WTC11 (cell line): ENCODE measurements at regions not wholly inside any gene's neighbourhood (a gene's known extent, or its start where the extent isn't known, plus 50 kb on each side); places are given as distances from the start of the nearest gene placed in this dataset.

Source experiments
- ATAC-seq: fragments of 200-7000 bp; cut with Tn5 transposase; 2 replicates; pipeline ENCODE4 v1.10.0; 2021; ENCODE audit warnings: mild to moderate bottlenecking, moderate library complexity
- CTCF ChIA-PET: fragments of 300-600 bp; sonication (Branson Sonifier 250); formaldehyde crosslinking; loops from one replicate; lab custom pipeline; 2021; ENCODE audit warnings: antibody characterized with exemption; lab: Charles Lee
- POLR2A ChIA-PET: fragments of 350-600 bp; sonication (Branson Sonifier 250); formaldehyde crosslinking; loops from one replicate; lab custom pipeline; 2021; ENCODE audit warnings: antibody characterized with exemption; lab: Charles Lee
- DNase-seq: peaks from one replicate; pipeline ENCODE4 v3.0.0; 2021; ENCODE audit warnings: low spot score
- H3K27ac Mint-ChIP-seq: 2 replicates; pipeline ENCODE4 v1.8.0; 2021; ENCODE audit warnings: mixed read lengths
- H3K27me3 Mint-ChIP-seq: 2 replicates; pipeline ENCODE4 v1.8.0; 2021; ENCODE audit warnings: low read depth, mild to moderate bottlenecking, moderate library complexity, mixed read lengths
- H3K36me3 Mint-ChIP-seq: 2 replicates; pipeline ENCODE4 v1.8.0; 2021; ENCODE audit warnings: mixed read lengths
- H3K4me1 Mint-ChIP-seq: 2 replicates; pipeline ENCODE4 v1.8.0; 2022; ENCODE audit warnings: mixed read lengths
- H3K4me3 Mint-ChIP-seq: 2 replicates; pipeline ENCODE4 v1.8.0; 2021; ENCODE audit warnings: mild to moderate bottlenecking, moderate library complexity, mixed read lengths
- H3K9me3 Mint-ChIP-seq: 2 replicates; pipeline ENCODE4 v1.8.0; 2021; ENCODE audit warnings: mixed read lengths
- ELF4 ChIP-seq: sonication (generic); formaldehyde crosslinking; IDR thresholded peaks from 2 replicates; pipeline ENCODE4 v1.8.1; 2022; ENCODE audit warnings: low read depth, mild to moderate bottlenecking, moderate library complexity, missing genetic modification reagents
- ESRRA ChIP-seq: sonication (generic); formaldehyde crosslinking; IDR thresholded peaks from 2 replicates; pipeline ENCODE4 v1.8.1; 2022; ENCODE audit warnings: mild to moderate bottlenecking, missing genetic modification reagents, borderline replicate concordance
- HMGA2 ChIP-seq: fragments of 250-450 bp; sonication (Bioruptor Pico); IDR thresholded peaks from 2 replicates; pipeline ENCODE4 v1.4.0; 2021; ENCODE audit warnings: mild to moderate bottlenecking, moderate library complexity
- KAT7 ChIP-seq: sonication (generic); formaldehyde crosslinking; IDR thresholded peaks from 2 replicates; pipeline ENCODE4 v1.8.1; 2023; ENCODE audit warnings: missing genetic modification reagents, mild to moderate bottlenecking, borderline replicate concordance
- NR1H2 ChIP-seq: sonication (generic); formaldehyde crosslinking; IDR thresholded peaks from 2 replicates; pipeline ENCODE4 v1.9.0; 2021; ENCODE audit warnings: mild to moderate bottlenecking, moderate library complexity, missing genetic modification reagents
- OVOL2 ChIP-seq: fragments of 250-450 bp; sonication (Bioruptor Pico); IDR thresholded peaks from 2 replicates; pipeline ENCODE4 v1.9.0; 2021; ENCODE audit warnings: mild to moderate bottlenecking, borderline replicate concordance
- SMAD3 ChIP-seq: sonication (generic); formaldehyde crosslinking; IDR thresholded peaks from 2 replicates; pipeline ENCODE4 v1.8.0; 2022; ENCODE audit warnings: missing genetic modification reagents, mild to moderate bottlenecking, borderline replicate concordance
- SOX15 ChIP-seq: fragments of 250-450 bp; sonication (Bioruptor Pico); IDR thresholded peaks from 2 replicates; pipeline ENCODE4 v1.9.0; 2021; ENCODE audit warnings: mild to moderate bottlenecking
- SP1 ChIP-seq: sonication (generic); formaldehyde crosslinking; conservative IDR thresholded peaks from 2 replicates; pipeline ENCODE4 v1.8.1; 2022; ENCODE audit warnings: missing genetic modification reagents
- TEAD1 ChIP-seq: sonication (generic); formaldehyde crosslinking; IDR thresholded peaks from 2 replicates; pipeline ENCODE4 v1.8.0; 2022; ENCODE audit warnings: mild to moderate bottlenecking, missing genetic modification reagents
- TEAD4 ChIP-seq: sonication (generic); formaldehyde crosslinking; IDR thresholded peaks from 2 replicates; pipeline ENCODE4 v1.8.0; 2022; ENCODE audit warnings: mild to moderate bottlenecking, missing genetic modification reagents
- ZNF219 ChIP-seq: sonication (generic); formaldehyde crosslinking; IDR thresholded peaks from 2 replicates; pipeline ENCODE4 v1.8.0; 2023; ENCODE audit warnings: missing genetic modification reagents, mild to moderate bottlenecking, borderline replicate concordance
- ZNF671 ChIP-seq: fragments of 250-450 bp; sonication (Bioruptor Pico); IDR thresholded peaks from 2 replicates; pipeline ENCODE4 v1.8.0; 2021; ENCODE audit warnings: mild to moderate bottlenecking
- TF ChIP-seq, protein P1 (sequence below): fragments of 250-450 bp; sonication (Bioruptor Pico); IDR thresholded peaks from 2 replicates; pipeline ENCODE4 v2.1.2; 2022; ENCODE audit warnings: mild to moderate bottlenecking, moderate library complexity
- TF ChIP-seq, protein P2 (sequence below): fragments of 250-450 bp; sonication (Bioruptor Pico); IDR thresholded peaks from 2 replicates; pipeline ENCODE4 v1.8.0; 2021; ENCODE audit warnings: mild to moderate bottlenecking
- TF ChIP-seq, protein P3 (sequence below): fragments of 200-600 bp; IDR thresholded peaks from 2 replicates; pipeline ENCODE4 v1.8.0; 2022; ENCODE audit warnings: antibody characterized with exemption
- TF ChIP-seq, protein P4 (sequence below): sonication (generic); formaldehyde crosslinking; conservative IDR thresholded peaks from 2 replicates; pipeline ENCODE4 v1.8.1; 2023; ENCODE audit warnings: mild to moderate bottlenecking, low read depth, missing genetic modification reagents, moderate library complexity
- TF ChIP-seq, protein P5 (sequence below): sonication (generic); formaldehyde crosslinking; IDR thresholded peaks from 2 replicates; pipeline ENCODE4 v1.8.1; 2022; ENCODE audit warnings: low read depth, missing genetic modification reagents, borderline replicate concordance
- TF ChIP-seq, protein P6 (sequence below): sonication (generic); formaldehyde crosslinking; IDR thresholded peaks from 2 replicates; pipeline ENCODE4 v1.8.1; 2022; ENCODE audit warnings: low read depth, mild to moderate bottlenecking, moderate library complexity, missing genetic modification reagents, borderline replicate concordance

DNA sequence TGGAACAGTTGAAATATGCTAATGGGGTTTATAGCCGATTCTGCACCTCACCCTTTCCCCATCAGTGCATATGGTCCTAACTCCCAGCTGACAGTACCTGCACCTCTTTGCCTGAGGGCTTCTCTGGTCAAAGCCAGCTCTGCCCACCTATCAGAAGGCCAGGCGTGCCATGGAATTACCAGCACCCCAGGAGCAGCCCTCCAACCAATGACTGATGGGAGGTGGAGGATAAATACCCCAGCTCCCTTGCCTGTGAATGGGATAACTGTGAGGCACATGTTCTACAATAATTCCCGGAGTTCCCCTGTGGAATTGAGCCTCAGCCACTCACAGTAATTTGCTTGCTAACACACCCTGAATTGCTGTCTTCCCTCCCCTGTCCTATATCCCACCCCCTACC, 572.0 kb downstream of the BCOR start:
- H3K27ac Mint-ChIP-seq, result no peak overlapping the region
- POLR2A ChIA-PET, result no interaction called here

DNA sequence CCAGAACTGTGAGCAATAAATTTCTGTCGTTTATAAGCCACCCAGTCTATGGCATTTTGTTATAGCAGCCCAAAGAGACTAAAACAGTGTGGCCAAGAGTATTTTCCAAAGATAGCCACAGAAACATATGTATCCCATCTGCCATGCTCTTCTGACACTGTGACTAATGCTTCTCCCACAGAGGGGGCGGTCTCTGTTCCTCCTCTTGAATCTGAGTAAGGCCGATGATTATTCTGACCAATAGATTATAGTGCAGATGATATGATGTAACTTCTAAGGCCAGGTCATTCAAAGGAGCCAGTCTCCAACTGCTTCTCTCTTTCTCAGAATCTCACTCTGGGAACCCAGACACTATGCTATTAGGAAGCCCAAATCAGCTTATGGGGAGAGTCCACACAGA, 570.7 kb downstream of the BCOR start:
- POLR2A ChIA-PET, result no interaction called here
- Mint-ChIP-seq H3K9me3 (peaks cover 17% of the 10 kb centered on the region), H3K4me3 (no peak overlapping the region), H3K4me1 (peaks cover 6% of the 10 kb centered on the region), H3K27ac (no peak overlapping the region), H3K27me3 (peaks cover 6% of the 10 kb centered on the region), H3K36me3 (no peaks in the 10 kb centered on the region)
- ATAC-seq (no peak), DNase-seq (no peak)
- CTCF ChIA-PET, result no interaction called here
- no peak for TF ChIP-seq ESRRA (CRISPR knock-in tag)
- TF ChIP-seq, protein P1, sequence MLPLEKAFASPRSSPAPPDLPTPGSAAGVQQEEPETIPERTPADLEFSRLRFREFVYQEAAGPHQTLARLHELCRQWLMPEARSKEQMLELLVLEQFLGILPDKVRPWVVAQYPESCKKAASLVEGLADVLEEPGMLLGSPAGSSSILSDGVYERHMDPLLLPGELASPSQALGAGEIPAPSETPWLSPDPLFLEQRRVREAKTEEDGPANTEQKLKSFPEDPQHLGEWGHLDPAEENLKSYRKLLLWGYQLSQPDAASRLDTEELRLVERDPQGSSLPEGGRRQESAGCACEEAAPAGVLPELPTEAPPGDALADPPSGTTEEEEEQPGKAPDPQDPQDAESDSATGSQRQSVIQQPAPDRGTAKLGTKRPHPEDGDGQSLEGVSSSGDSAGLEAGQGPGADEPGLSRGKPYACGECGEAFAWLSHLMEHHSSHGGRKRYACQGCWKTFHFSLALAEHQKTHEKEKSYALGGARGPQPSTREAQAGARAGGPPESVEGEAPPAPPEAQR (CRISPR knock-in tag), result no peak
- TF ChIP-seq SP1, result no peak
- TF ChIP-seq, protein P2, sequence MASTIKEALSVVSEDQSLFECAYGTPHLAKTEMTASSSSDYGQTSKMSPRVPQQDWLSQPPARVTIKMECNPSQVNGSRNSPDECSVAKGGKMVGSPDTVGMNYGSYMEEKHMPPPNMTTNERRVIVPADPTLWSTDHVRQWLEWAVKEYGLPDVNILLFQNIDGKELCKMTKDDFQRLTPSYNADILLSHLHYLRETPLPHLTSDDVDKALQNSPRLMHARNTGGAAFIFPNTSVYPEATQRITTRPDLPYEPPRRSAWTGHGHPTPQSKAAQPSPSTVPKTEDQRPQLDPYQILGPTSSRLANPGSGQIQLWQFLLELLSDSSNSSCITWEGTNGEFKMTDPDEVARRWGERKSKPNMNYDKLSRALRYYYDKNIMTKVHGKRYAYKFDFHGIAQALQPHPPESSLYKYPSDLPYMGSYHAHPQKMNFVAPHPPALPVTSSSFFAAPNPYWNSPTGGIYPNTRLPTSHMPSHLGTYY (CRISPR knock-in tag), result no peak
- TF ChIP-seq, protein P3, sequence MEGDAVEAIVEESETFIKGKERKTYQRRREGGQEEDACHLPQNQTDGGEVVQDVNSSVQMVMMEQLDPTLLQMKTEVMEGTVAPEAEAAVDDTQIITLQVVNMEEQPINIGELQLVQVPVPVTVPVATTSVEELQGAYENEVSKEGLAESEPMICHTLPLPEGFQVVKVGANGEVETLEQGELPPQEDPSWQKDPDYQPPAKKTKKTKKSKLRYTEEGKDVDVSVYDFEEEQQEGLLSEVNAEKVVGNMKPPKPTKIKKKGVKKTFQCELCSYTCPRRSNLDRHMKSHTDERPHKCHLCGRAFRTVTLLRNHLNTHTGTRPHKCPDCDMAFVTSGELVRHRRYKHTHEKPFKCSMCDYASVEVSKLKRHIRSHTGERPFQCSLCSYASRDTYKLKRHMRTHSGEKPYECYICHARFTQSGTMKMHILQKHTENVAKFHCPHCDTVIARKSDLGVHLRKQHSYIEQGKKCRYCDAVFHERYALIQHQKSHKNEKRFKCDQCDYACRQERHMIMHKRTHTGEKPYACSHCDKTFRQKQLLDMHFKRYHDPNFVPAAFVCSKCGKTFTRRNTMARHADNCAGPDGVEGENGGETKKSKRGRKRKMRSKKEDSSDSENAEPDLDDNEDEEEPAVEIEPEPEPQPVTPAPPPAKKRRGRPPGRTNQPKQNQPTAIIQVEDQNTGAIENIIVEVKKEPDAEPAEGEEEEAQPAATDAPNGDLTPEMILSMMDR, result no peak
- TF ChIP-seq, protein P4, sequence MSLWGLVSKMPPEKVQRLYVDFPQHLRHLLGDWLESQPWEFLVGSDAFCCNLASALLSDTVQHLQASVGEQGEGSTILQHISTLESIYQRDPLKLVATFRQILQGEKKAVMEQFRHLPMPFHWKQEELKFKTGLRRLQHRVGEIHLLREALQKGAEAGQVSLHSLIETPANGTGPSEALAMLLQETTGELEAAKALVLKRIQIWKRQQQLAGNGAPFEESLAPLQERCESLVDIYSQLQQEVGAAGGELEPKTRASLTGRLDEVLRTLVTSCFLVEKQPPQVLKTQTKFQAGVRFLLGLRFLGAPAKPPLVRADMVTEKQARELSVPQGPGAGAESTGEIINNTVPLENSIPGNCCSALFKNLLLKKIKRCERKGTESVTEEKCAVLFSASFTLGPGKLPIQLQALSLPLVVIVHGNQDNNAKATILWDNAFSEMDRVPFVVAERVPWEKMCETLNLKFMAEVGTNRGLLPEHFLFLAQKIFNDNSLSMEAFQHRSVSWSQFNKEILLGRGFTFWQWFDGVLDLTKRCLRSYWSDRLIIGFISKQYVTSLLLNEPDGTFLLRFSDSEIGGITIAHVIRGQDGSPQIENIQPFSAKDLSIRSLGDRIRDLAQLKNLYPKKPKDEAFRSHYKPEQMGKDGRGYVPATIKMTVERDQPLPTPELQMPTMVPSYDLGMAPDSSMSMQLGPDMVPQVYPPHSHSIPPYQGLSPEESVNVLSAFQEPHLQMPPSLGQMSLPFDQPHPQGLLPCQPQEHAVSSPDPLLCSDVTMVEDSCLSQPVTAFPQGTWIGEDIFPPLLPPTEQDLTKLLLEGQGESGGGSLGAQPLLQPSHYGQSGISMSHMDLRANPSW (CRISPR knock-in tag), result no peak
- TF ChIP-seq SOX15, result no peak
- no peak for TF ChIP-seq ZNF671 (CRISPR knock-in tag)
- TF ChIP-seq, protein P5, sequence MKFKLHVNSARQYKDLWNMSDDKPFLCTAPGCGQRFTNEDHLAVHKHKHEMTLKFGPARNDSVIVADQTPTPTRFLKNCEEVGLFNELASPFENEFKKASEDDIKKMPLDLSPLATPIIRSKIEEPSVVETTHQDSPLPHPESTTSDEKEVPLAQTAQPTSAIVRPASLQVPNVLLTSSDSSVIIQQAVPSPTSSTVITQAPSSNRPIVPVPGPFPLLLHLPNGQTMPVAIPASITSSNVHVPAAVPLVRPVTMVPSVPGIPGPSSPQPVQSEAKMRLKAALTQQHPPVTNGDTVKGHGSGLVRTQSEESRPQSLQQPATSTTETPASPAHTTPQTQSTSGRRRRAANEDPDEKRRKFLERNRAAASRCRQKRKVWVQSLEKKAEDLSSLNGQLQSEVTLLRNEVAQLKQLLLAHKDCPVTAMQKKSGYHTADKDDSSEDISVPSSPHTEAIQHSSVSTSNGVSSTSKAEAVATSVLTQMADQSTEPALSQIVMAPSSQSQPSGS (CRISPR knock-in tag), result no peak
- TF ChIP-seq NR1H2 (CRISPR knock-in tag), result no peak
- no peak for TF ChIP-seq HMGA2 (CRISPR knock-in tag)
- TF ChIP-seq, protein P6, sequence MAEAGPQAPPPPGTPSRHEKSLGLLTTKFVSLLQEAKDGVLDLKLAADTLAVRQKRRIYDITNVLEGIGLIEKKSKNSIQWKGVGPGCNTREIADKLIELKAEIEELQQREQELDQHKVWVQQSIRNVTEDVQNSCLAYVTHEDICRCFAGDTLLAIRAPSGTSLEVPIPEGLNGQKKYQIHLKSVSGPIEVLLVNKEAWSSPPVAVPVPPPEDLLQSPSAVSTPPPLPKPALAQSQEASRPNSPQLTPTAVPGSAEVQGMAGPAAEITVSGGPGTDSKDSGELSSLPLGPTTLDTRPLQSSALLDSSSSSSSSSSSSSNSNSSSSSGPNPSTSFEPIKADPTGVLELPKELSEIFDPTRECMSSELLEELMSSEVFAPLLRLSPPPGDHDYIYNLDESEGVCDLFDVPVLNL (CRISPR knock-in tag), result no peak
- no peak for TF ChIP-seq KAT7 (CRISPR knock-in tag)
- TF ChIP-seq ZNF219 (CRISPR knock-in tag), result no peak
- TF ChIP-seq TEAD4 (CRISPR knock-in tag), result no peak
- no peak for TF ChIP-seq ELF4

More for the DNA sequence above, 572.0 kb downstream of the BCOR start:
- DNase-seq, result no peak
- Mint-ChIP-seq H3K27me3 (peaks cover 6% of the 10 kb centered on the region), H3K4me1 (peaks cover 6% of the 10 kb centered on the region), H3K4me3 (no peak overlapping the region), H3K9me3 (peaks cover 12% of the 10 kb centered on the region), H3K36me3 (no peaks in the 10 kb centered on the region)
- ATAC-seq, result no peak
- no peak for TF ChIP-seq OVOL2 (CRISPR knock-in tag)
- TF ChIP-seq SMAD3 (CRISPR knock-in tag), result no peak
- TF ChIP-seq KAT7 (CRISPR knock-in tag), result no peak
- TF ChIP-seq TEAD1, result no peak
- CTCF ChIA-PET, result no interaction called here
